ENCODE measurements at regions not wholly inside any gene's neighbourhood (a gene's known extent, or its start where the extent isn't known, plus 50 kb on each side); places are given as distances from the start of the nearest gene placed in this dataset.

GRCh38 chr3:144165482-144165881 lies 193.9 kb downstream of the DIPK2A start:
- TF ChIP-seq POLR2A (IDR thresholded peaks at IDR 0.05; ENCODE audit: low read depth, low read length) = no peak
- TF ChIP-seq SPI1 (IDR thresholded peaks at IDR 0.05; ENCODE audit: low read depth, low read length) = no peak
- no peak for TF ChIP-seq POLR2AphosphoS5 (IDR thresholded peaks at IDR 0.05; ENCODE audit: low read depth, low read length)
- no peak for TF ChIP-seq TAF1 (IDR thresholded peaks at IDR 0.05; ENCODE audit: low read depth, low read length)
- no peak for TF ChIP-seq PAX5 (IDR thresholded peaks at IDR 0.05; ENCODE audit: insufficient read depth, low read length, severe bottlenecking)

Data from GM12891 (cell line).